ENCODE measurements at regions not wholly inside any gene's neighbourhood (a gene's known extent, or its start where the extent isn't known, plus 50 kb on each side); places are given as distances from the start of the nearest gene placed in this dataset.

GRCh38 chr5:72558383-72558782, 51.2 kb upstream of the ZNF366 start:
- Mint-ChIP-seq H3K9me3 (ENCODE audit: low read depth, unreplicated experiment) (no peaks in the 10 kb centered on the region), H3K27me3 (ENCODE audit: unreplicated experiment) (no peaks in the 10 kb centered on the region), H3K4me3 (ENCODE audit: low read depth, unreplicated experiment) (no peak overlapping the region), H3K36me3 (ENCODE audit: insufficient read depth, unreplicated experiment) (peaks cover 5% of the 10 kb centered on the region), H3K27ac (ENCODE audit: unreplicated experiment) (no peak overlapping the region), H3K4me1 (ENCODE audit: low read depth, unreplicated experiment) (peaks cover 28% of the 10 kb centered on the region)
- no TSS peak for BruUV-seq (replicated peaks)
- CTCF ChIA-PET: interaction anchor here (0.6 kb wide), 1 partner anchor 310 kb away, joined by 8 read pairs; no protein-coding TSS in a partner anchor
- intact Hi-C loops (cut with micrococcal nuclease; ENCODE audit: unreplicated experiment): no loop called here
- DNase-seq: no peak
- no peak for TF ChIP-seq CTCF (IDR thresholded peaks at IDR 0.05; ENCODE audit: unreplicated experiment)

DNA sequence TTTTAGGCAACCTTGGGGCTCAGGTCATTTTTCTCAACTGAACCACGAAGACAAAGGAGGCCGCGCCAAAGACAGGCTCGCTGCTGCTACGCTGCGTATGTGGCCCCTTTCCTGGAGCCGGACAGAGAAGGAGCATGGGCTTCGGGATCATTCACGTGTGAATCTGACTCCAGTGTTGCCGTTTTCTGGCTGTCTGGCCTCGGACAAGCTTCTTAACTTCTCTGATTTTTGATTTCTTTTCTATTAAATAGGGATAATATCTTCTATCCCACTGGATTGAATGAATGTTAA, 50.8 kb upstream of the ZNF366 start:
- no TSS peak for BruUV-seq (replicated peaks)
- H3K27ac Mint-ChIP-seq (ENCODE audit: unreplicated experiment): no peak overlapping the region
- CTCF ChIA-PET: interaction anchor here (0.6 kb wide), 1 partner anchor 310 kb away, joined by 8 read pairs; no protein-coding TSS in a partner anchor
- intact Hi-C loops (cut with micrococcal nuclease; ENCODE audit: unreplicated experiment): no loop called here
- no peaks in the 10 kb centered on the region for H3K27me3 Mint-ChIP-seq (ENCODE audit: unreplicated experiment)
- peaks cover 5% of the 10 kb centered on the region for H3K36me3 Mint-ChIP-seq (ENCODE audit: insufficient read depth, unreplicated experiment)
- no peak overlapping the region for H3K4me3 Mint-ChIP-seq (ENCODE audit: low read depth, unreplicated experiment)
- TF ChIP-seq CTCF (IDR thresholded peaks at IDR 0.05; ENCODE audit: unreplicated experiment): no peak
- no peak for DNase-seq
- H3K4me1 Mint-ChIP-seq (ENCODE audit: low read depth, unreplicated experiment): peaks cover 28% of the 10 kb centered on the region
- H3K9me3 Mint-ChIP-seq (ENCODE audit: low read depth, unreplicated experiment): no peaks in the 10 kb centered on the region

DNA sequence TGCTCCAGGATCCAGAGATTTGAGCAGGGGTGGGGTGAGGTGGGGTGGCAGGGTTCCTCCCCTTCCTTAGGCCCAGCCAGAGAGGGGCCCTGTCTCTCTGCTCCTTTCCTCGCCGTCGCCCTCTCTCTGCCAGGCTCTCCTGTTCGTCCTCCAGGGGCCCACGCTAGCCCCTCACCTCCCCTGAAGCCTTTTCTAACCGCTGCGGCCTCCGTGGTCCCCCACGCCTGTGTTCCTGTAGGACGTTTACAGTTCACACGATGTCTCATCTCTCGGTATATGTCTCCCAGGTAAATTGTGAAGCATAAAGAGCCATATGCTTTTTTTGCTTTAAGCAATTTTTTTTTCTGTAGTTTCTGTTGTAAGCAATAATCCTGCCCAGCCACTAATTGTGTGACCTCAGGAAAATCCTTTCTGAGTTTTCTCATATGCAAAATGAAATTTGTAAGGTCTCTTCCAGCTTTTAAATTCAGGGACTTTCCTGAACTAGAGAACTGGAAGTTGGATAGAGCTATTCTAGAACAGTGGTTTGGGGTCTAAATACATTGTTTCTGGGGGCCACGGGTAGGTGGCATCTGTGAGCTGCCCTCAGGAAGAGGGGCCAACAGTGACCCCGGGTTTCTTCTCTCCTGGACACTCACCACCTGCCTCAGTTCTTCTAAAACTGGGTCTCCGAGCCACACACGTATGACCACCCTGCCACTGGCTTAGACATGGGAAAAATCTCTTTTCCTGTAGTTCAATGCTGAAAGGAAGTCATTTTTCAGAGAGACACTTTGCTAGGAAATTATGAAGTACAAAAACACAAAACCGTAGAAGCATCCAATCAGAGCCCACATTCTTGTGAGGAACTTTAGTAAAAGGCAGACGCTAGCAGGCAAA, 50.2 kb upstream of the ZNF366 start:
- no peak for DNase-seq
- intact Hi-C loops (cut with micrococcal nuclease; ENCODE audit: unreplicated experiment): no loop called here
- CTCF ChIA-PET: interaction anchor here (0.6 kb wide), 1 partner anchor 309 kb away, joined by 8 read pairs; no protein-coding TSS in a partner anchor
- no TSS peak for BruUV-seq (replicated peaks)
- peak overlapping the region; percentile 69 for H3K4me3 Mint-ChIP-seq (ENCODE audit: low read depth, unreplicated experiment)
- TF ChIP-seq CTCF (IDR thresholded peaks at IDR 0.05; ENCODE audit: unreplicated experiment): no peak
- peaks cover 28% of the 10 kb centered on the region for H3K4me1 Mint-ChIP-seq (ENCODE audit: low read depth, unreplicated experiment)
- H3K36me3 Mint-ChIP-seq (ENCODE audit: insufficient read depth, unreplicated experiment): peaks cover 5% of the 10 kb centered on the region
- no peaks in the 10 kb centered on the region for H3K27me3 Mint-ChIP-seq (ENCODE audit: unreplicated experiment)
- H3K27ac Mint-ChIP-seq (ENCODE audit: unreplicated experiment): peak overlapping the region; percentile 59
- H3K9me3 Mint-ChIP-seq (ENCODE audit: low read depth, unreplicated experiment): no peaks in the 10 kb centered on the region
